ENCODE measurements at regions not wholly inside any gene's neighbourhood (a gene's known extent, or its start where the extent isn't known, plus 50 kb on each side); places are given as distances from the start of the nearest gene placed in this dataset.

- Histone ChIP-seq H4K5ac (ENCODE audit: insufficient read length, low read depth, low read length) (no peak overlapping the region), H3K9ac (ENCODE audit: extremely low read depth, insufficient read length, low read length) (no peak overlapping the region), H4K8ac (replicated peaks; ENCODE audit: insufficient read length, low read depth, low read length) (no peak overlapping the region), H3K9me3 (ENCODE audit: control insufficient read depth, low read depth, low read length) (no peaks in the 10 kb centered on the region), H3K79me1 (ENCODE audit: insufficient read depth, low read depth, low read length, poor library complexity, severe bottlenecking) (no peaks in the 10 kb centered on the region), H3K4me2 (ENCODE audit: insufficient read depth, insufficient read length, low read length) (no peak overlapping the region), H3K4me1 (ENCODE audit: insufficient read depth, low read length) (0 out of 2 replicates have a peak, but pooled peaks cover 2% of the 10 kb centered on the region), H3K23ac (ENCODE audit: insufficient read length, low read depth, low read length) (no peak overlapping the region), H3K27ac (ENCODE audit: insufficient read length, low read depth, low read length) (no peak overlapping the region), H2AK5ac (ENCODE audit: insufficient read length, low read length) (no peak overlapping the region), H2BK12ac (ENCODE audit: insufficient read length, low read depth, low read length) (no peak overlapping the region), H3K23me2 (ENCODE audit: insufficient read length, low read depth, low read length, poor library complexity, severe bottlenecking) (no peaks in the 10 kb centered on the region), H3K18ac (ENCODE audit: insufficient read length, low read depth, low read length) (no peak overlapping the region), H4K20me1 (ENCODE audit: control insufficient read depth, insufficient read depth, insufficient read length) (no peaks in the 10 kb centered on the region), H2BK120ac (ENCODE audit: low read depth, low read length, poor library complexity, severe bottlenecking) (no peak overlapping the region), H3K56ac (ENCODE audit: insufficient read length, low read depth, low read length) (no peak overlapping the region), H3K14ac (ENCODE audit: insufficient read depth, low read length) (no peak overlapping the region), H3K27me3 (ENCODE audit: insufficient read depth, low read length) (no peaks in the 10 kb centered on the region), H3T11ph (ENCODE audit: low read length) (no peak overlapping the region), H3K79me2 (ENCODE audit: insufficient read depth, low read length) (no peaks in the 10 kb centered on the region), H3K4ac (ENCODE audit: low read depth, low read length) (no peak overlapping the region), H4K91ac (ENCODE audit: insufficient read length, low read depth, low read length) (no peak overlapping the region), H2BK20ac (ENCODE audit: low read depth, low read length, poor library complexity, severe bottlenecking) (no peak overlapping the region), H2BK15ac (ENCODE audit: low read depth, low read length) (no peak overlapping the region), H2AFZ (ENCODE audit: low read length) (no peak overlapping the region), H2BK5ac (ENCODE audit: insufficient read length, low read length) (no peak overlapping the region)
- no peak overlapping the region for H3K27ac Mint-ChIP-seq
- no CpG with 5 or more reads among the region's 4 CpGs for WGBS (ENCODE audit: extremely low coverage, insufficient read length, low lambda C conversion rate)
- no peaks in the 10 kb centered on the region for H3K27me3 Mint-ChIP-seq (ENCODE audit: low read depth)
- TF ChIP-seq CTCF (conservative IDR thresholded peaks at IDR 0.05), result no peak
- no peaks in the 10 kb centered on the region for H3K9me3 Mint-ChIP-seq
- DNase-seq, result no peak
- H3K4me1 Mint-ChIP-seq, result peaks cover 13 to 15% of the 10 kb centered on the region in 2 experiments
- H3K4me3 Mint-ChIP-seq, result no peak overlapping the region
- no peaks in the 10 kb centered on the region for H3K36me3 Mint-ChIP-seq (ENCODE audit: insufficient read depth in 1 of 3, low read depth in 3 of 3)
Observed at GRCh38 chr2:145598434-145598833, 1078.5 kb upstream of the ZEB2 start.
